ENCODE measurements at regions not wholly inside any gene's neighbourhood (a gene's known extent, or its start where the extent isn't known, plus 50 kb on each side); places are given as distances from the start of the nearest gene placed in this dataset.

DNA sequence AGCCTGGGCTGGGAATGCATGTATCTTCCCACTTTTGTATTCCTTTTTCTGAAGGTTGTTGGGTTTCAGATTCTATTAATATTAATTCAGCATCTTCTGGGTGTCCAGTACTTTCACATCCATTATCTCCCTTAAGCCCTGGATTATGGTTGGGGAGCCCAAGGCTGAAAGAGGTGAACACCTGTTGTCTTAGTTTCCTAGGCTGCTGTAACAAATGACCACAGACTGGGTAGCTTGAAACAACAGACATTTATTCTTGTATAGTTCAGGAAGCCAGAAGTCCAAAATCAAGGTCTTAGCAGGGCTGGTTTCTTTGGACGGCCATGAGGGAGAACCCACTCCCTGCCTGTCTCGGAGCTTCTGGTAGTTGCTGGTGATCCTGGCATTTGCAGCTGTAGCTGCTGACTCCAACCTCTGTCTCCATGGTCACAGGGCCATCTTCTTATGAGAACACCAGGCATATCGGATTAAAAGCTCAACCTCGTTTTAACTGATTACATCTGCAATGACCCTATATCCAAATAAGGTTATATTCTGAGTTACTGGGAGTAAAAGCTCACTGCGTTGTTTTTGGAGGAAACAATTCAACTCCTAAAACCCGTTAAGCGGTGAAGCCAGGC, 68.2 kb upstream of the CLMN start:
- no peaks in the 10 kb centered on the region for H3K36me3 ChIP-seq (ENCODE audit: control insufficient read depth in 2 of 3, insufficient read depth in 3 of 3, low read length in 3 of 3)
- H3K27ac ChIP-seq (ENCODE audit: low read depth in 2 of 2, low read length in 2 of 2) = no peak overlapping the region
- intact Hi-C loops (cut with DNase I) = no loop called here
- H3K4me1 ChIP-seq (ENCODE audit: control insufficient read depth in 2 of 3, insufficient read depth in 2 of 3, low read depth in 1 of 3, low read length in 3 of 3) = no peaks in the 10 kb centered on the region
- TF ChIP-seq, protein P1, sequence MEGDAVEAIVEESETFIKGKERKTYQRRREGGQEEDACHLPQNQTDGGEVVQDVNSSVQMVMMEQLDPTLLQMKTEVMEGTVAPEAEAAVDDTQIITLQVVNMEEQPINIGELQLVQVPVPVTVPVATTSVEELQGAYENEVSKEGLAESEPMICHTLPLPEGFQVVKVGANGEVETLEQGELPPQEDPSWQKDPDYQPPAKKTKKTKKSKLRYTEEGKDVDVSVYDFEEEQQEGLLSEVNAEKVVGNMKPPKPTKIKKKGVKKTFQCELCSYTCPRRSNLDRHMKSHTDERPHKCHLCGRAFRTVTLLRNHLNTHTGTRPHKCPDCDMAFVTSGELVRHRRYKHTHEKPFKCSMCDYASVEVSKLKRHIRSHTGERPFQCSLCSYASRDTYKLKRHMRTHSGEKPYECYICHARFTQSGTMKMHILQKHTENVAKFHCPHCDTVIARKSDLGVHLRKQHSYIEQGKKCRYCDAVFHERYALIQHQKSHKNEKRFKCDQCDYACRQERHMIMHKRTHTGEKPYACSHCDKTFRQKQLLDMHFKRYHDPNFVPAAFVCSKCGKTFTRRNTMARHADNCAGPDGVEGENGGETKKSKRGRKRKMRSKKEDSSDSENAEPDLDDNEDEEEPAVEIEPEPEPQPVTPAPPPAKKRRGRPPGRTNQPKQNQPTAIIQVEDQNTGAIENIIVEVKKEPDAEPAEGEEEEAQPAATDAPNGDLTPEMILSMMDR (IDR thresholded peaks at IDR 0.05; ENCODE audit: borderline replicate concordance, extremely low read depth, insufficient read depth) = no peak
- no peaks in the 10 kb centered on the region for H3K27me3 ChIP-seq (ENCODE audit: control insufficient read depth, insufficient read depth, low read length)
- no peak overlapping the region for H3K4me3 ChIP-seq (ENCODE audit: low read length in 3 of 3)
- H3K9ac ChIP-seq (ENCODE audit: low read length in 3 of 3) = no peak overlapping the region
- no peak for FAIRE-seq
- DNase-seq = no peak
- H3K9me3 ChIP-seq (ENCODE audit: control insufficient read depth in 2 of 3, insufficient read depth in 1 of 3, low read length in 3 of 3) = no peaks in the 10 kb centered on the region

DNA sequence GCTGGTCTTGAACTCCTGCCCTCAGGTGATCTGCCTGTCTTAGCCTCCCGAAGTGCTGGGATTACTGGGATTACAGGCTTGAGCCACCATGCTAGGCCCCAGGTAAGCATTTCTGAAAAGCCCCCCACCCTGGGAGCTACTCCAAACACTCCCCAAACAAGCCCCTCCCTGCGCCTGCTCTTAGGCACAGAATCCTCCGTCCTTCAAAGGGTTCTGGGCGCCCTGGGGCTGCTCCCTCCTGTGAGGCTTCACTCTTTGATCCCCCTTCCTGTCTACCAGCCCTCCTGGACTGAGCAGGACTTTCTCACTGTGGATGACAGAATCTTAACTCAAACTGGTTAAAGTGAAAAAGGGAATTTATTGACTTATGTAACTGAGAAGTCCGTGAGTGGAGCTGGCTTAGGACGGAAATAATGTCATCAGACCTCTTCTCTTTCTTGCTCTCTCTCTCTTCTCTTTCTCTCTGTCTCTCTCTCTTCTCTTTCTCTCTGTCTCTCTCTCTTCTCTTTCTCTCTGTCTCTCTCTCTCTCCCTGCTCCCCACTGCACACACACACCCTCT, 66.9 kb upstream of the CLMN start:
- Histone ChIP-seq H3K4me1 (ENCODE audit: control insufficient read depth in 2 of 3, insufficient read depth in 2 of 3, low read depth in 1 of 3, low read length in 3 of 3) (no peaks in the 10 kb centered on the region), H3K9ac (ENCODE audit: low read length in 3 of 3) (no peak overlapping the region), H3K27ac (ENCODE audit: low read depth in 2 of 2, low read length in 2 of 2) (no peak overlapping the region), H3K36me3 (ENCODE audit: control insufficient read depth in 2 of 3, insufficient read depth in 3 of 3, low read length in 3 of 3) (no peaks in the 10 kb centered on the region), H3K9me3 (ENCODE audit: control insufficient read depth in 2 of 3, insufficient read depth in 1 of 3, low read length in 3 of 3) (no peaks in the 10 kb centered on the region), H3K27me3 (ENCODE audit: control insufficient read depth, insufficient read depth, low read length) (no peaks in the 10 kb centered on the region), H3K4me3 (ENCODE audit: low read length in 3 of 3) (no peak overlapping the region)
- intact Hi-C loops (cut with DNase I) = no loop called here
- no peak for DNase-seq
- no peak for FAIRE-seq
- TF ChIP-seq, protein P1 (IDR thresholded peaks at IDR 0.05; ENCODE audit: borderline replicate concordance, extremely low read depth, insufficient read depth) = no peak

DNA sequence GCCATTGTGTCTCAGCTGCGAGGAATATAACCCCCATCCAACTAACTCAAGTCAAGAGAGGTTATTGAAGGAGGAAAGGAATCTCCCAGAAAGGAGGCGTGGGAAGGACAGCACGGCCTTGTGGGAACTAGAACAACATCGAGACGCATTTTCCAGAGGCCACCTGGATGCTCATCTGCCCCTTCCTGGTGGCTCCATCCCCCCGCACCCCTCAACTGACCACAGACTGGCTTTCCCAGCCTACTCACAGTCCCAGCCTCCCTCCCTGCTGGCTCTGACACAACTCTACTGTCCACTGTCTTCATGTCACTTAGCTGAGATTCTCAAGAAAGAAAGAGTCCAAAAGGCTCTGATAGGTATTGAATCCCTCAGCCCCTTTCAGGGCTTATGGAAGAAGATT, 66.0 kb upstream of the CLMN start:
- intact Hi-C loops (cut with DNase I) = no loop called here
- DNase-seq (no peak), FAIRE-seq (no peak)
- H3K9me3 ChIP-seq (ENCODE audit: control insufficient read depth in 2 of 3, insufficient read depth in 1 of 3, low read length in 3 of 3) = no peaks in the 10 kb centered on the region
- no peaks in the 10 kb centered on the region for H3K36me3 ChIP-seq (ENCODE audit: control insufficient read depth in 2 of 3, insufficient read depth in 3 of 3, low read length in 3 of 3)
- no peak overlapping the region for H3K27ac ChIP-seq (ENCODE audit: low read depth in 2 of 2, low read length in 2 of 2)
- TF ChIP-seq, protein P1 (IDR thresholded peaks at IDR 0.05; ENCODE audit: borderline replicate concordance, extremely low read depth, insufficient read depth) = no peak
- H3K4me3 ChIP-seq (ENCODE audit: low read length in 3 of 3) = no peak overlapping the region
- no peak overlapping the region for H3K9ac ChIP-seq (ENCODE audit: low read length in 3 of 3)
- no peaks in the 10 kb centered on the region for H3K27me3 ChIP-seq (ENCODE audit: control insufficient read depth, insufficient read depth, low read length)
- no peaks in the 10 kb centered on the region for H3K4me1 ChIP-seq (ENCODE audit: control insufficient read depth in 2 of 3, insufficient read depth in 2 of 3, low read depth in 1 of 3, low read length in 3 of 3)

DNA sequence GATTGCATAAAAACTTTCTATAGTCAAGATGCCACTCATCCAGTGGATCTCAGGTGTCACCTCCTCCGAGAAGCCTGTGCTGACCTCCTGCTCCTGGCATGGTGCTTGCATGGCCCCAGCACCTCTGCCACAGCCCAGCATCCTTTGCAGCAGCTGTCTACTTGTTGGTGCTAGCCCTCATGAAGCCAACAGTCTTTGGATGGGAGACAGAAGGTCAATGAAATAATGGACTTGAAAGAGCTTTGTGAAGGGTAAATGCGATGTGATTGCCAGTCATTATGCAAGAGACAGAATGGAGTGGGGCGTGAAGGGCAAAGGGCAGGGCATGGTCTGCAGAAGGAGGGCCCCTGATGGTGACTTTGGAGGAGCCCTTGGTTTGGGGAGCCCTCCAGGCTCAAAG, 63.0 kb upstream of the CLMN start:
- Histone ChIP-seq H3K27me3 (ENCODE audit: control insufficient read depth, insufficient read depth, low read length) (no peaks in the 10 kb centered on the region), H3K4me1 (ENCODE audit: control insufficient read depth in 2 of 3, insufficient read depth in 2 of 3, low read depth in 1 of 3, low read length in 3 of 3) (no peaks in the 10 kb centered on the region), H3K9me3 (ENCODE audit: control insufficient read depth in 2 of 3, insufficient read depth in 1 of 3, low read length in 3 of 3) (no peaks in the 10 kb centered on the region), H3K27ac (ENCODE audit: low read depth in 2 of 2, low read length in 2 of 2) (no peak overlapping the region), H3K4me3 (ENCODE audit: low read length in 3 of 3) (no peak overlapping the region), H3K9ac (ENCODE audit: low read length in 3 of 3) (no peak overlapping the region), H3K36me3 (ENCODE audit: control insufficient read depth in 2 of 3, insufficient read depth in 3 of 3, low read length in 3 of 3) (no peaks in the 10 kb centered on the region)
- intact Hi-C loops (cut with DNase I) = no loop called here
- FAIRE-seq (no peak), DNase-seq (no peak)
- TF ChIP-seq, protein P1 (IDR thresholded peaks at IDR 0.05; ENCODE audit: borderline replicate concordance, extremely low read depth, insufficient read depth) = no peak

Measured in kidney (tissue), 13 donors.